CD4-positive, alpha-beta T cell treated with Interleukin-15 for 4 hours (primary cell): ENCODE measurements at regions not wholly inside any gene's neighbourhood (a gene's known extent, or its start where the extent isn't known, plus 50 kb on each side); places are given as distances from the start of the nearest gene placed in this dataset.

Experiments used
- DNase-seq: peaks from one replicate; pipeline ENCODE4 v3.0.0-alpha.2; 2020; ENCODE audit warnings: low spot score

- DNase-seq: no peak
These were observed 75.8 kb downstream of the DAD1 start for GRCh38 chr14:22513066-22513812.

- no peak for DNase-seq
These were observed 76.8 kb downstream of the DAD1 start for GRCh38 chr14:22512106-22512814.

GRCh38 chr14:22510527-22511110 is 78.4 kb downstream of the DAD1 start:
- DNase-seq: no peak

- no peak for DNase-seq
These were observed 79.2 kb downstream of the DAD1 start for GRCh38 chr14:22509751-22510300.

GRCh38 chr14:22509036-22509709 is 79.9 kb downstream of the DAD1 start:
- DNase-seq: no peak

- no peak for DNase-seq
These were observed 80.4 kb downstream of the DAD1 start for GRCh38 chr14:22508662-22509035.

GRCh38 chr14:22508150-22508457 is 80.9 kb downstream of the DAD1 start:
- DNase-seq: no peak

GRCh38 chr14:22506778-22507351 is 82.2 kb downstream of the DAD1 start:
- no peak for DNase-seq

- no peak for DNase-seq
These were observed 82.7 kb downstream of the DAD1 start for GRCh38 chr14:22506378-22506710.

- peak; percentile 66 for DNase-seq
These were observed 83.2 kb downstream of the DAD1 start for GRCh38 chr14:22505697-22506377.

- no peak for DNase-seq
These were observed 83.7 kb downstream of the DAD1 start for GRCh38 chr14:22505309-22505696.

- no peak for DNase-seq
These were observed 86.5 kb downstream of the DAD1 start for GRCh38 chr14:22502551-22502950.

- DNase-seq: no peak
These were observed 87.0 kb downstream of the DAD1 start for GRCh38 chr14:22502007-22502406.

GRCh38 chr14:22500954-22501726 is 87.9 kb downstream of the DAD1 start:
- DNase-seq: no peak

GRCh38 chr14:22500525-22500924 is 88.5 kb downstream of the DAD1 start:
- DNase-seq: no peak

- no peak for DNase-seq
These were observed 91.3 kb downstream of the DAD1 start for GRCh38 chr14:22497671-22498093.

- DNase-seq: no peak
These were observed 91.9 kb downstream of the DAD1 start for GRCh38 chr14:22497144-22497423.

GRCh38 chr14:22494486-22495135 is 94.4 kb downstream of the DAD1 start:
- no peak for DNase-seq

- DNase-seq: no peak
These were observed 95.3 kb downstream of the DAD1 start for GRCh38 chr14:22493753-22494152.

- no peak for DNase-seq
These were observed 96.1 kb downstream of the DAD1 start for GRCh38 chr14:22492622-22493542.
